Spleen (tissue), 11 donors: ENCODE measurements at regions not wholly inside any gene's neighbourhood (a gene's known extent, or its start where the extent isn't known, plus 50 kb on each side); places are given as distances from the start of the nearest gene placed in this dataset.

Experiments
- DNase-seq: peaks from one replicate; pipeline ENCODE4 v3.0.0-alpha.2; 2020
- H3K27ac ChIP-seq, 8 donors: fragments of 200-600 bp; sonication (generic) in 7 of 8; 1 replicate in 4 of 8; 2 replicates in 4 of 8; pipeline versions ENCODE4 v1.5.0 to v1.8.0; 2016 to 2021; ENCODE audit warnings: inconsistent platforms in 4 of 8, mild to moderate bottlenecking in 4 of 8, moderate library complexity in 1 of 8
- H3K27me3 ChIP-seq, 7 donors: fragments of 200-600 bp; sonication (generic) in 6 of 7; replicated peaks in 1 of 7; 1 replicate in 4 of 7; 2 replicates in 3 of 7; pipeline versions ENCODE4 v1.5.0 to v1.8.0; 2016 to 2021; ENCODE audit warnings: inconsistent platforms in 3 of 7, mild to moderate bottlenecking in 1 of 7
- H3K36me3 ChIP-seq, 6 donors: fragments of 200-600 bp; sonication (generic) in 5 of 6; 1 replicate in 4 of 6; 2 replicates in 2 of 6; pipeline versions ENCODE4 v1.5.0 to v1.8.0; 2016 to 2021; ENCODE audit warnings: inconsistent platforms in 2 of 6
- H3K4me1 ChIP-seq, 6 donors: fragments of 200-600 bp; sonication (generic) in 5 of 6; 1 replicate in 3 of 6; 2 replicates in 3 of 6; pipeline versions ENCODE4 v1.5.0 to v1.8.0; 2016 to 2021; ENCODE audit warnings: inconsistent platforms in 3 of 6
- H3K4me3 ChIP-seq, 8 donors: fragments of 200-600 bp; sonication (generic) in 7 of 8; 1 replicate in 4 of 8; 2 replicates in 4 of 8; pipeline versions ENCODE4 v1.5.0 to v1.8.0; 2016 to 2021; ENCODE audit warnings: inconsistent platforms in 4 of 8, mild to moderate bottlenecking in 4 of 8, moderate library complexity in 2 of 8
- H3K9me3 ChIP-seq, 8 donors: fragments of 200-600 bp; sonication (generic) in 7 of 8; 1 replicate in 4 of 8; 2 replicates in 4 of 8; pipeline versions ENCODE4 v1.5.0 to v1.8.0; 2016 to 2021; ENCODE audit warnings: inconsistent platforms in 4 of 8
- POLR2A ChIP-seq, 3 donors: fragments of 450-650 bp; IDR thresholded peaks; one replicate each; pipeline ENCODE4 v1.5.1; 2017; ENCODE audit warnings: antibody characterized with exemption in 3 of 3, mild to moderate bottlenecking in 1 of 3
- POLR2AphosphoS5 ChIP-seq, 3 donors: sonication (generic); formaldehyde crosslinking; IDR thresholded peaks; one replicate each; pipeline ENCODE4 v1.5.1; 2017; ENCODE audit warnings: antibody characterized with exemption in 3 of 3
- WGBS, 5 donors: extraction: QIAGEN DNeasy Blood & Tissue Kit in 3 of 5; methylation state at CpG; one replicate each; pipeline versions ENCODE4 v1.1.5 to v1.1.7; 2013 to 2018; 5-methylcytosine and 5-hydroxymethylcytosine counted together
- intact Hi-C: fragments of 100-400 bp; cut with DNase I; formaldehyde crosslinking; loops from one replicate; pipeline ENCODE4 v1.15.0; 2023; ENCODE audit warnings: low total_unique reads
- TF ChIP-seq, protein P1 (sequence below), 11 experiments: fragments of 200-600 bp in 7 of 11; fragments of 450-650 bp in 4 of 11; sonication (generic) in 4 of 11; IDR thresholded peaks in 8 of 11; conservative IDR thresholded peaks in 3 of 11; 1 replicate in 7 of 11; 2 replicates in 4 of 11; pipeline versions ENCODE4 v1.4.0 to v1.8.0; 2016 to 2021; ENCODE audit warnings: antibody characterized with exemption in 11 of 11, inconsistent platforms in 4 of 11, mild to moderate bottlenecking in 1 of 11
- donor health status: healthy with polysubstance abuse.
- donor health status: DM: no; HTN: no; CAD: no; lungs with moderate emphysema.
- donor health status: DM: no; HTN: no; CAD: no.
- donor health status: Bipolar disorder and iron deficiency.
- donor health status: healthy.
- donor health status: DM: no; HTN: no; CAD: no.
- donor health status: DM: yes; HTN: yes; CAD: no.

DNA sequence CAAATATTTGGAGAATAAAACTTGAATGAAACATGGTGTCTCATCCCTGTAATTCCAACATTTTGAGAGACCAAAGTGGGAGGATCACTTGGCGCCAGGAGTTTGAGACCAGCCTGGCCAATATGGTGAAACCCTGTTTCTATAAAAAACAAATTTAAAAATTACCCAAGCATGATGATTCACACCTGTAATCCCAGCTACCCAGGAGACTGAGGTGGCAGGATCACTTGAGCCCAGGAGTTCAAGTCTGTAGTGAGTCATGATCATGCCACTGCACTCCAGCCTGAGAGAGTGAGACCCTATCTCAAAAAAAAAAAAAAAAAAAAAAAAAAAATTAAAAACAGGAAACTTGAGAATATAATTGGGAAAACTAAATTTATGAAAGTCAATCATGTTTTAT, 481.1 kb downstream of the SEMA3D start:
- WGBS, 5 donors: 85 to 96% (median 91%) methylated on average over 1 of the region's 1 CpG
- Histone ChIP-seq H3K27ac (no peak overlapping the region), H3K9me3 (peaks cover 0 to 8% (median 4%) of the 10 kb centered on the region in 8 donors), H3K36me3 (no peaks in the 10 kb centered on the region), H3K4me3 (no peak overlapping the region), H3K4me1 (no peaks in the 10 kb centered on the region), H3K27me3 (no peaks in the 10 kb centered on the region)
- DNase-seq: no peak
- intact Hi-C loops: no loop called here
- TF ChIP-seq POLR2A (IDR thresholded peaks at IDR 0.05): no peak
- TF ChIP-seq, protein P1, sequence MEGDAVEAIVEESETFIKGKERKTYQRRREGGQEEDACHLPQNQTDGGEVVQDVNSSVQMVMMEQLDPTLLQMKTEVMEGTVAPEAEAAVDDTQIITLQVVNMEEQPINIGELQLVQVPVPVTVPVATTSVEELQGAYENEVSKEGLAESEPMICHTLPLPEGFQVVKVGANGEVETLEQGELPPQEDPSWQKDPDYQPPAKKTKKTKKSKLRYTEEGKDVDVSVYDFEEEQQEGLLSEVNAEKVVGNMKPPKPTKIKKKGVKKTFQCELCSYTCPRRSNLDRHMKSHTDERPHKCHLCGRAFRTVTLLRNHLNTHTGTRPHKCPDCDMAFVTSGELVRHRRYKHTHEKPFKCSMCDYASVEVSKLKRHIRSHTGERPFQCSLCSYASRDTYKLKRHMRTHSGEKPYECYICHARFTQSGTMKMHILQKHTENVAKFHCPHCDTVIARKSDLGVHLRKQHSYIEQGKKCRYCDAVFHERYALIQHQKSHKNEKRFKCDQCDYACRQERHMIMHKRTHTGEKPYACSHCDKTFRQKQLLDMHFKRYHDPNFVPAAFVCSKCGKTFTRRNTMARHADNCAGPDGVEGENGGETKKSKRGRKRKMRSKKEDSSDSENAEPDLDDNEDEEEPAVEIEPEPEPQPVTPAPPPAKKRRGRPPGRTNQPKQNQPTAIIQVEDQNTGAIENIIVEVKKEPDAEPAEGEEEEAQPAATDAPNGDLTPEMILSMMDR (IDR thresholded peaks at IDR 0.05 in 8 of 11, conservative IDR thresholded peaks at IDR 0.05 in 3 of 11): no peak
- no peak for TF ChIP-seq POLR2AphosphoS5 (IDR thresholded peaks at IDR 0.05)

GRCh38 chr7:84705079-84705478, 481.8 kb downstream of the SEMA3D start:
- intact Hi-C loops: no loop called here
- no peaks in the 10 kb centered on the region for H3K27me3 ChIP-seq
- no peak overlapping the region for H3K27ac ChIP-seq
- H3K4me3 ChIP-seq: no peak overlapping the region
- H3K9me3 ChIP-seq: peaks cover 0 to 4% (median 0%) of the 10 kb centered on the region in 8 donors
- H3K36me3 ChIP-seq: no peaks in the 10 kb centered on the region
- WGBS, 5 donors: 69 to 88% (median 78%) methylated on average over 1 of the region's 1 CpG
- TF ChIP-seq POLR2A (IDR thresholded peaks at IDR 0.05): no peak
- no peak for TF ChIP-seq POLR2AphosphoS5 (IDR thresholded peaks at IDR 0.05)
- TF ChIP-seq, protein P1 (IDR thresholded peaks at IDR 0.05 in 8 of 11, conservative IDR thresholded peaks at IDR 0.05 in 3 of 11): no peak
- DNase-seq: no peak
- no peaks in the 10 kb centered on the region for H3K4me1 ChIP-seq

GRCh38 chr7:84704380-84704779, 482.5 kb downstream of the SEMA3D start:
- no peaks in the 10 kb centered on the region for H3K36me3 ChIP-seq
- H3K27ac ChIP-seq: no peak overlapping the region
- no peak overlapping the region for H3K4me3 ChIP-seq
- intact Hi-C loops: no loop called here
- DNase-seq: no peak
- TF ChIP-seq POLR2AphosphoS5 (IDR thresholded peaks at IDR 0.05) (no peak), POLR2A (IDR thresholded peaks at IDR 0.05) (no peak)
- TF ChIP-seq, protein P1 (IDR thresholded peaks at IDR 0.05 in 8 of 11, conservative IDR thresholded peaks at IDR 0.05 in 3 of 11): no peak
- no peaks in the 10 kb centered on the region for H3K27me3 ChIP-seq
- no peaks in the 10 kb centered on the region for H3K4me1 ChIP-seq
- peaks cover 0 to 4% (median 0%) of the 10 kb centered on the region in 8 donors for H3K9me3 ChIP-seq
- WGBS, 5 donors: 84 to 94% (median 90%) methylated on average over 4 of the region's 4 CpGs

DNA sequence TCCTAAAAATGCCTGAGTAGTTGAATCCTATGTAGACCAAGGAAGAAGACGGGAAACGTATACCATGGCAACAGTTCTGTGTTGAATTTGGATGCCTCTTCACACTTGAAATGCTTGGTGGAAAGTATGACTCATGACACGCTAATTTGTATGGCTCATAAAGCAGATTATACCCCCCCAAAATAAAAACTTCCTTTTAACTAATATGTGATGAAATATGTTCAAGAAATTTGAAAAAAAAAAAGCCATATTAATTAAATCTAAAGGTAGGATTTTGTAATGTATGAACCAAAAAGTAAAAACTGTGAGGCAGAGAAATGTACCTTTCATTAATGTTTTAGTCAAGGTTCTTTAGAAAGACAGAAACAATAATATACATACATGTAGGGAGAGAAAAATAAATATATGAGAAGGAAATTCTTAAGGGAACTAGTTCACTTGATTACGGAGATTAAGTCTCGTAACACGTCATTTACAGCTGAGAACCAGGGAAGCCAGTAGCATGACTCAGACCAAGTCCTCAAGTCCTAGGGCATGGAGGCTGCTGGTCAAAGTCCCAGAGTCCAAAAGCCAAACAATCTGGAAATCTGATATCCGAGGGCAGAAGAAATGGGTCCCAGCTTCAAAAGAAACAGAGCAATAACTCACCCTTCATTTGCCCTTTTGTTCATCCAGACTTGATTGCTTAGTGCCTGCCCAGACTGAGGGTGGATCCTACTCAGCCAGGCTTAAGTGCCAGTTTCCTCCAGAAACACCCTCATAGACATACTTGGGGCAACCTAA, 485.1 kb downstream of the SEMA3D start:
- WGBS, 5 donors: 80 to 92% (median 85%) methylated on average over 7 of the region's 7 CpGs
- no peaks in the 10 kb centered on the region for H3K4me1 ChIP-seq
- DNase-seq: no peak
- no peaks in the 10 kb centered on the region for H3K36me3 ChIP-seq
- H3K4me3 ChIP-seq: no peak overlapping the region
- H3K9me3 ChIP-seq: peaks cover 0 to 4% (median 0%) of the 10 kb centered on the region in 8 donors
- intact Hi-C loops: no loop called here
- no peak overlapping the region for H3K27ac ChIP-seq
- TF ChIP-seq POLR2A (IDR thresholded peaks at IDR 0.05) (no peak), POLR2AphosphoS5 (IDR thresholded peaks at IDR 0.05) (no peak)
- TF ChIP-seq, protein P1 (IDR thresholded peaks at IDR 0.05 in 8 of 11, conservative IDR thresholded peaks at IDR 0.05 in 3 of 11): no peak
- no peaks in the 10 kb centered on the region for H3K27me3 ChIP-seq
